Loucy (cell line): ENCODE measurements at regions not wholly inside any gene's neighbourhood (a gene's known extent, or its start where the extent isn't known, plus 50 kb on each side); places are given as distances from the start of the nearest gene placed in this dataset.

ENCODE experiments used
- EZH2phosphoT487 ChIP-seq: fragments of 200-600 bp; IDR thresholded peaks from 2 replicates; pipeline ENCODE4 v1.6.1; 2018; ENCODE audit warnings: antibody characterized with exemption, mild to moderate bottlenecking, moderate library complexity, borderline replicate concordance
- TF ChIP-seq, protein P1 (sequence below): fragments of 200-600 bp; sonication (generic); conservative IDR thresholded peaks from 2 replicates; pipeline ENCODE4 v1.5.1; 2014; ENCODE audit warnings: mild to moderate bottlenecking, antibody characterized with exemption, low read length

GRCh38 chr7:8833355-8833754 is 399.9 kb downstream of the NXPH1 start:
- TF ChIP-seq, protein P1, sequence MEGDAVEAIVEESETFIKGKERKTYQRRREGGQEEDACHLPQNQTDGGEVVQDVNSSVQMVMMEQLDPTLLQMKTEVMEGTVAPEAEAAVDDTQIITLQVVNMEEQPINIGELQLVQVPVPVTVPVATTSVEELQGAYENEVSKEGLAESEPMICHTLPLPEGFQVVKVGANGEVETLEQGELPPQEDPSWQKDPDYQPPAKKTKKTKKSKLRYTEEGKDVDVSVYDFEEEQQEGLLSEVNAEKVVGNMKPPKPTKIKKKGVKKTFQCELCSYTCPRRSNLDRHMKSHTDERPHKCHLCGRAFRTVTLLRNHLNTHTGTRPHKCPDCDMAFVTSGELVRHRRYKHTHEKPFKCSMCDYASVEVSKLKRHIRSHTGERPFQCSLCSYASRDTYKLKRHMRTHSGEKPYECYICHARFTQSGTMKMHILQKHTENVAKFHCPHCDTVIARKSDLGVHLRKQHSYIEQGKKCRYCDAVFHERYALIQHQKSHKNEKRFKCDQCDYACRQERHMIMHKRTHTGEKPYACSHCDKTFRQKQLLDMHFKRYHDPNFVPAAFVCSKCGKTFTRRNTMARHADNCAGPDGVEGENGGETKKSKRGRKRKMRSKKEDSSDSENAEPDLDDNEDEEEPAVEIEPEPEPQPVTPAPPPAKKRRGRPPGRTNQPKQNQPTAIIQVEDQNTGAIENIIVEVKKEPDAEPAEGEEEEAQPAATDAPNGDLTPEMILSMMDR: no peak
- no peak for TF ChIP-seq EZH2phosphoT487
